ENCODE measurements at regions not wholly inside any gene's neighbourhood (a gene's known extent, or its start where the extent isn't known, plus 50 kb on each side); places are given as distances from the start of the nearest gene placed in this dataset.

- H4K20me1 ChIP-seq (ENCODE audit: insufficient read depth, low read length, poor library complexity, severe bottlenecking): no peaks in the 10 kb centered on the region
- H3K9me3 ChIP-seq (ENCODE audit: insufficient read depth, low read depth, low read length): no peaks in the 10 kb centered on the region
- no peaks in the 10 kb centered on the region for H3K9me2 ChIP-seq (replicated peaks; ENCODE audit: low read depth, low read length)
- no peak overlapping the region for H3K4me3 ChIP-seq (ENCODE audit: low read length, poor library complexity, severe bottlenecking)
- H3K27me3 ChIP-seq (ENCODE audit: insufficient read depth, low read length, poor library complexity, severe bottlenecking): no peaks in the 10 kb centered on the region
- H3K36me3 ChIP-seq (ENCODE audit: insufficient read depth, low read length): no peaks in the 10 kb centered on the region
- H3K9ac ChIP-seq (ENCODE audit: low read depth, low read length, poor library complexity, severe bottlenecking): no peak overlapping the region
- H3F3A ChIP-seq (ENCODE audit: low read depth): no peaks in the 10 kb centered on the region
- no peaks in the 10 kb centered on the region for H3K79me2 ChIP-seq (ENCODE audit: insufficient read depth, low read length)
- no peak overlapping the region for H3K4me2 ChIP-seq (ENCODE audit: low read depth, low read length, poor library complexity, severe bottlenecking)
- no peaks in the 10 kb centered on the region for H3K4me1 ChIP-seq (ENCODE audit: insufficient read depth, low read length, poor library complexity, severe bottlenecking)
- TF ChIP-seq EZH2phosphoT487 (IDR thresholded peaks at IDR 0.05; ENCODE audit: borderline replicate concordance): no peak
- H2AFZ ChIP-seq (ENCODE audit: low read length): no peak overlapping the region
Measured at GRCh38 chr20:52093575-52093974, 98.0 kb downstream of the ZFP64 start.

GRCh38 chr20:52090035-52090434 is 101.5 kb downstream of the ZFP64 start:
- Histone ChIP-seq H3K79me2 (ENCODE audit: insufficient read depth, low read length) (no peaks in the 10 kb centered on the region), H3K9me2 (replicated peaks; ENCODE audit: low read depth, low read length) (no peaks in the 10 kb centered on the region), H2AFZ (ENCODE audit: low read length) (no peak overlapping the region), H3K4me3 (ENCODE audit: low read length, poor library complexity, severe bottlenecking) (no peak overlapping the region), H3K27me3 (ENCODE audit: insufficient read depth, low read length, poor library complexity, severe bottlenecking) (no peaks in the 10 kb centered on the region), H4K20me1 (ENCODE audit: insufficient read depth, low read length, poor library complexity, severe bottlenecking) (no peaks in the 10 kb centered on the region), H3K9me3 (ENCODE audit: insufficient read depth, low read depth, low read length) (peaks cover 16% of the 10 kb centered on the region; the same call in 1 of the 2 replicates), H3F3A (ENCODE audit: low read depth) (no peaks in the 10 kb centered on the region; the same call in 1 of the 2 replicates), H3K9ac (ENCODE audit: low read depth, low read length, poor library complexity, severe bottlenecking) (no peak overlapping the region), H3K4me2 (ENCODE audit: low read depth, low read length, poor library complexity, severe bottlenecking) (no peak overlapping the region), H3K36me3 (ENCODE audit: insufficient read depth, low read length) (no peaks in the 10 kb centered on the region; the same call in 1 of the 2 replicates), H3K4me1 (ENCODE audit: insufficient read depth, low read length, poor library complexity, severe bottlenecking) (peaks cover 8% of the 10 kb centered on the region)
- TF ChIP-seq EZH2phosphoT487 (IDR thresholded peaks at IDR 0.05; ENCODE audit: borderline replicate concordance) (no peak), CTCF (conservative IDR thresholded peaks at IDR 0.05; ENCODE audit: low read length) (no peak)

GRCh38 chr20:52087471-52087870 is 104.1 kb downstream of the ZFP64 start:
- no peaks in the 10 kb centered on the region for H3K79me2 ChIP-seq (ENCODE audit: insufficient read depth, low read length)
- H3K9me2 ChIP-seq (replicated peaks; ENCODE audit: low read depth, low read length): no peaks in the 10 kb centered on the region
- peaks cover 19% of the 10 kb centered on the region for H3K4me1 ChIP-seq (ENCODE audit: insufficient read depth, low read length, poor library complexity, severe bottlenecking)
- no peaks in the 10 kb centered on the region for H4K20me1 ChIP-seq (ENCODE audit: insufficient read depth, low read length, poor library complexity, severe bottlenecking)
- H2AFZ ChIP-seq (ENCODE audit: low read length): no peak overlapping the region
- no peak overlapping the region for H3K4me2 ChIP-seq (ENCODE audit: low read depth, low read length, poor library complexity, severe bottlenecking)
- H3K36me3 ChIP-seq (ENCODE audit: insufficient read depth, low read length): no peaks in the 10 kb centered on the region; the same call in 1 of the 2 replicates
- no peak overlapping the region for H3K4me3 ChIP-seq (ENCODE audit: low read length, poor library complexity, severe bottlenecking)
- no peak overlapping the region for H3K9ac ChIP-seq (ENCODE audit: low read depth, low read length, poor library complexity, severe bottlenecking)
- no peak for TF ChIP-seq CTCF (conservative IDR thresholded peaks at IDR 0.05; ENCODE audit: low read length)
- TF ChIP-seq EZH2phosphoT487 (IDR thresholded peaks at IDR 0.05; ENCODE audit: borderline replicate concordance): no peak
- H3K27me3 ChIP-seq (ENCODE audit: insufficient read depth, low read length, poor library complexity, severe bottlenecking): no peaks in the 10 kb centered on the region
- no peaks in the 10 kb centered on the region; the same call in 1 of the 2 replicates for H3F3A ChIP-seq (ENCODE audit: low read depth)
- peaks cover 16% of the 10 kb centered on the region; the same call in 1 of the 2 replicates for H3K9me3 ChIP-seq (ENCODE audit: insufficient read depth, low read depth, low read length)

- H4K20me1 ChIP-seq (ENCODE audit: insufficient read depth, low read length, poor library complexity, severe bottlenecking): no peaks in the 10 kb centered on the region
- H3K4me3 ChIP-seq (ENCODE audit: low read length, poor library complexity, severe bottlenecking): no peak overlapping the region
- peaks cover 25% of the 10 kb centered on the region for H3K4me1 ChIP-seq (ENCODE audit: insufficient read depth, low read length, poor library complexity, severe bottlenecking)
- no peak for TF ChIP-seq EZH2phosphoT487 (IDR thresholded peaks at IDR 0.05; ENCODE audit: borderline replicate concordance)
- no peak for TF ChIP-seq CTCF (conservative IDR thresholded peaks at IDR 0.05; ENCODE audit: low read length)
- peaks cover 16% of the 10 kb centered on the region; the same call in 1 of the 2 replicates for H3K9me3 ChIP-seq (ENCODE audit: insufficient read depth, low read depth, low read length)
- H3K27me3 ChIP-seq (ENCODE audit: insufficient read depth, low read length, poor library complexity, severe bottlenecking): no peaks in the 10 kb centered on the region
- H3K9me2 ChIP-seq (replicated peaks; ENCODE audit: low read depth, low read length): no peaks in the 10 kb centered on the region
- no peaks in the 10 kb centered on the region; the same call in 1 of the 2 replicates for H3K36me3 ChIP-seq (ENCODE audit: insufficient read depth, low read length)
- no peak overlapping the region for H3K4me2 ChIP-seq (ENCODE audit: low read depth, low read length, poor library complexity, severe bottlenecking)
- H3K79me2 ChIP-seq (ENCODE audit: insufficient read depth, low read length): no peaks in the 10 kb centered on the region
- no peaks in the 10 kb centered on the region; the same call in 1 of the 2 replicates for H3F3A ChIP-seq (ENCODE audit: low read depth)
- H3K9ac ChIP-seq (ENCODE audit: low read depth, low read length, poor library complexity, severe bottlenecking): no peak overlapping the region
- no peak overlapping the region for H2AFZ ChIP-seq (ENCODE audit: low read length)
Measured at GRCh38 chr20:52086878-52087277, 104.7 kb downstream of the ZFP64 start.
